HG02852 (cell line): ENCODE measurements at regions not wholly inside any gene's neighbourhood (a gene's known extent, or its start where the extent isn't known, plus 50 kb on each side); places are given as distances from the start of the nearest gene placed in this dataset.
A peak's percentile ranks its signal among the peaks of the same experiment; 100 is the strongest.

Experiments
- ATAC-seq: cut with Tn5 transposase; IDR thresholded peaks from one replicate; pipeline ENCODE4 v1.9.1; 2021; ENCODE audit warnings: mild to moderate bottlenecking, moderate library complexity; ENCODE audit not compliant: unreplicated experiment

DNA sequence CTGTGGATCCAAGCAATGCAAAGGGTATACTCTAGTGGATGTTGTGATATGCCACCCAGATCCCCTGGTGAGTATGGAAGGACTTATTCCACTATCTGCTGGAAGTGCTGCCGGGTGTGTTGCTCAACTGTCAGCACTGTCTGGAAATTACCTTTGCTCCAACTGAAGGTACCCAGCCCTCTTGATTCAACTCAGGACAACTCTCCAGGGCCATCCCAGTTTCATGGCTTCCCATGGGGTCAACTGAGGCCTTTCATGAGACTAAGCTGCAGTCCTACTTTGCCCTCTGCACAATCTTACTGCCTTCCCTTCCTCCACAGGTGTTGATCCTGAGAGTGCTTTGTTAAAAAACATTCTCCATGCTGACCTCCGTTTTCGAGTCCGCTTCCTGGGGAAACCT lies 99.8 kb downstream of the SPRY1 start:
- no peak for ATAC-seq

DNA sequence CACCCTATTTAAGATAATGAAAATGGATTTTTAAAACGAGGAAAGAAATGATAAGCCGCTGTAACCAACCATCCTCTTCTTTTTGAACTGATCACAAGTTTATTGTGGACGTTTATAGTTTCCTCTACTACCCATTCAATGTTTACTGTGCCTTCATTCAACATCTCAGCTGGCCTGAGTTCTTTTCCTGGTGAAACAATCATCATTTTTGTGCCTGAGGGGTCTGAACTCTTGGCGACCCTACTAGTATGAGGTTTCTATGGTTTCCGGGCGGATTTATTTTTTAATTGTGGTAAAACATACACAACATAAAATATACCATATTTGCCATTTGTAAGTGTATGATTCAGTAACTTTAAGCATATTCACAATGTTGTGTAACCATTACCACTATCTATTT lies 100.7 kb downstream of the SPRY1 start:
- ATAC-seq: no peak

DNA sequence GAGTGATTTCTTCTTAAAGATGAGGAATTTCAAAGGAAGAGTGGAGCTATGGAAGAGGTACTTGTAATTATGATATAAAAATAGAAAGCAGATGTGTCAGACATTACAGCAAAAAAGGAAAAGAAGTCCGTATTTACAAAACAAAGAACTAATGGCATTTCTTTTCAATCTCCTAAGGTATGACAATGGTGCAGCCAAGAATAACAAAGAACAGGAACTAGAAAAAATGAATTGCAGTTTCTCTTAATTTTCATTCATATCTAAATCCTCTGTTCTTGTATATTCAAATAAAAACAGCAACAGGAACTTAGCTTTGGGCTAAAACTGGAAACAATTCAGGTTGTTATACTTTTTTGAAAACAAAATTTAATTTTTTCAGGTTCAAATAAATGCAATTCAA lies 105.1 kb downstream of the SPRY1 start:
- ATAC-seq: no peak

DNA sequence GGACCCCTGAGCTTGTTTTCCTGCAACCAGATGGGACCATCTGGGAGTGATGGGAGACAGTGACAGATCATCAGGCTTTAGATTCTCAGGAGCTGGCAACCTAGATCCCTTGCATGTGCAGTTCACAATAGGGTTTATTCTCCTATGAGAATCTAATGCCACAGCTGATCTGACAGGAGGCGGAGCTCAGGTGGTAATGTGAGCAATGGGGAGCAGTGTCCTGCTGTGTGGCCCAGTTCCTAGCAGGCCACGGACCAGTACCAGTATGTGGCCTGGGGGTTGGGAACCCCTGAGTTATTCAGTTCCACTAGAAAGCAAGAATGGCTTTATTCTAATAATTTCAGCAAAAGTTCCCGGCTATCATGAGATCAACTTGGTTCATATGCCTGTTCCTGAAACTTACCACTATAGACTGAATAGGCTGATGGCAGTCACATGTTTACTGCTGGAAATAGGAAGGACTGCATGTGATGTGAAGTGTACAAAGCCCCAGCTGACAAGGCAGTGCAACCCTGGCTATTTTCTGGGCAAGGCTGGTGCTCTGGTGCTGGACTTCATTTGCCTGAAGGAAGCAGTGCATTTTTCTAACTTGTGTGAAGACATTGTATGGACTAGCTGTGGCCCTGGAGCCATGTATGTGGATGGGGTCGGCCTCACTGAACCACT lies 107.2 kb downstream of the SPRY1 start:
- ATAC-seq: no peak

DNA sequence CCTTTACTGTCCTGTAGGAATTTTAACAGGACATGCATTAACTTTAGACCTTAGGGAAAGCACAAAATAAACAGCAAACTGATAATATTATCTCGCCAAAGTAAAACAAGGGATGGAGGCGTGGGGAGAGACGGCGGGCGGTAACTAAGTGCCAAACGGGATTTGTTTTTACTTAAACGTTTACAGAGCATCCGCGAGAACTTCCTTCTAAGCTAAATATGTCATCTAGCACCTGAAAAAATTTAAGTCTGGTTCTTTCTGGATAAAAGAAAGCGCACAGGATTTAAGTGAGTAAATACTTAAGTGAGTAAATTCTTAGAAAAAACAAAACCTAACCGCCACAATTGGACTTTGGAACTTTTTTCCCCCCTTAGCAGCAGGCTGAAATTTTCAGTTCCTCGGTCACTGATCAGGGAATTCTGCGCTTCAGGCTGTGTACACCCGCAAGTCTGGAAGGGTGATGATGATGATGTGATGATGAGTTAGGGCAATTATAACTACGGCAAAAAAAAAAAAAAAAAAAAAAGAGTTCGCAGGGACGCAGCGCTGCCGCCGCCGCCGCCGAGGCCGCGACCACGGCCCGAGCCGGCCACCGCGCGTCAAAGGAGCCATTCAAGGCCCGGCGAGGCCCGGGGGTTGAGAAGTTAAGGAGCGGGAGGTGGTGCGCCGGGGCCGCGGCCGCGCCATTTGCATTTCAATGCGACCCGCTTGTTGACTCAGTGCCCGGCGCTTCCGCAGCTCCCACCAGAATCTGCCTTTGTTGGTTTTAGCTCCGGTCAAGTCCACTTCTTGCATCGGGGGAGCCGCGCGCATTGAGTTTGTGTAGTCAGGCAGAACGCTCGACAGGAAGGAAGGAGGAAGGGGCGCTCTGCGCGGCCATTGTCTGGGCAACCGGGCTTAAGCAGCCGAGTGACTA lies 108.8 kb downstream of the SPRY1 start:
- peak; percentile 70 for ATAC-seq

DNA sequence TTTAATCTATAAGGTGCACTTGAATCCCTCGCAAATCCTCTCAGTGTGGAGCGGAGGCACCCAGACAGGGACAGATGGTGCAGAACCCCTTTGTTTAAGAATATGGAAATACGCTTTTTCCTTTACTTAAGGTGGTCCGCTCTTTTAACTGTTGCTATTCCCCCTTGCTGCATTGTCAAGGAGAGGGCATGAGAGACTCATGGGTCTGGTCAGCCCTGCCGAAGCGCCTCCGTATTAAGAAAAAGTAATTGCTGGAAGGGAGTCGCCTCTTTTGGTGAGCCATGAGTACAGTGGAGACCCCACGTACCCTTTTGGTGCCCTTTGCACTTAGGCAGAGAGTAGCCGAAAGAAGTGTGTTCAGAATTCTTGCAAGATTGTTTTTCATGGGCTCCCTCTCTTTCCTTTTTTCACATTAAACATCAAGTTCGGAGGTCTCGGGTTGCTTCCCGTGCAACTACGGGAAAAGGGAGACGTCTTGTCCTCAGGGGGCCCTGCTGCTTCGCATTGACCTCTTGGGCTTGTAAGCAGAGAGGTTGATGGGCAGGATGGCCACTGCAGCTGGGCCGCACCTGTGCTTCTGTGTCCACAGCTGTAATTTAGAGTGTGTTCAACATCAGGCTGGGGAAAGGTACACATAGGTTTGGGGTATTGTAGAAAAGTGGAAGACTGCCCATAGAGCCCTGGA lies 109.6 kb downstream of the SPRY1 start:
- no peak for ATAC-seq

DNA sequence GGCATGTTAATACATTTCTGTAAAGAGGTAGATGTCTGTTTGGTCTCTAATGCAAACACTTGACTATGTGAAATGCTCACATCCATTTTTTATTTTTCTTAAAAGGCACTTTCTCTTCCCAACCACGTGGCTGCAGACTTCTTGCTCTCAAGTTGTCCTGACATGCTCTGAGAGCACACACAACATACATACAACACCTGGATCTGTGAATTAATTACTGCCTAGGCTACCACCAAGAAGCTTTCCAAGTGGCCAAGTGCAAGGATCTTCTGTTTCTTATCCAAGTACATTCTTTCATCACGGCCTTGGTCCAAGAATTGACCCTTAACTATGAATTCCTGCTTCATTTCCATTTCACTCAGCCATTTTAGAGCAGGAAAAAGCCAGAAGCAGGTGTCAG lies 110.8 kb downstream of the SPRY1 start:
- no peak for ATAC-seq

DNA sequence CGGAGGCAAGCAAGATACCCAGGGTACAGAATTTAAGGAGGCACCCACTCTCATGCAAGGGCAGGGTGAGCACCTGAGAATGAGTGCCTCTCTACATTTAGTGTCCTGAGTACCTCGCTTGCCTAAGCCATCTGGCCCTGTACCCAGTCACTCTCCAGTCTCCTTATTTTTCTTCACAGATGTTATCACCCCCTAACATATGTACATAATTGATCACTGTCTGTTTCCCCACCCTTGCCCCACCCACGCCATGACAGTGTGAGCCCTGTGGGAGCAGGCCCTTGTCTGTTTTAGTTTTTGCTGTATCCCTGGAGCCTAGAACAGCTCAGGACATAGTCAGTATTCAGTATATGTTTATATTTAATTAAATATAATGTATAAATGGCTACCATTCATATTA lies 113.6 kb downstream of the SPRY1 start:
- ATAC-seq: no peak

DNA sequence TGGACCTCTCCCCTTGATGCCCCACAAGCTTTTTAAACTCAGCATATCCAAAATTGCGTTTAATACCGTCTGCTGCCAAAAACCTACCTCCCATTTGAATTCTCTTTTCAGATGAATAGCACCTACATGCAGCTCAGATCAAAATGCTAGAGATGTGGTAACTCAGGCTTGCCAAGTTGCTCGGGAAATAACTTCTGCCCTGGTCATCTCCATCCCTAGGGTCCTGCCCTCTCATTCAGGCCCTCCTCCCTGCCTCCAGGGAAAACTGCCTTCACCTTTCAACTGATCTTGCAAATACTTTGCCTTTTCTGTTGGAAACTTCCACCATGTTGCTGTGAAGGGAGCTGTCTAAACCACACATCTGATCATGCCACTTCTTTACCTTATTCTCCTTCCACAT lies 114.1 kb downstream of the SPRY1 start:
- no peak for ATAC-seq

DNA sequence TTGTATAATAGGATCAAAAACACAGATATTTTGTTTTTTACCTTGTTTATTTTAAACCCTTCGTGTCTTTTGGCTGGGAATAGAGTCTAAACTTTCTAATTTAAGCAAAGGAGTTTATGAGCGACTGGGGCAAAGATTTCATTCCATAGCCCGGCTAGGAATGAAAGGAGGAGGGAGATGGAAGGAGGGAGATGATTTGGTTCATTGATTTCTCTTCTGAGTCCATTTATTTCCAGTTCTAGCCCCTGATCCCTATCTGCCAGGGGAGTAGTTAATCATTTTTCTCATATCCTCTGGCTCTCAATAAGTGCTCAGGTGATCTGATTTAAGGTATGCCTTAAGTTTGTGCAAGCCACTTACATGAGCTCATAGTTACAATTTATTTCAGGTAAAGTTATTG lies 120.0 kb downstream of the SPRY1 start:
- no peak for ATAC-seq

DNA sequence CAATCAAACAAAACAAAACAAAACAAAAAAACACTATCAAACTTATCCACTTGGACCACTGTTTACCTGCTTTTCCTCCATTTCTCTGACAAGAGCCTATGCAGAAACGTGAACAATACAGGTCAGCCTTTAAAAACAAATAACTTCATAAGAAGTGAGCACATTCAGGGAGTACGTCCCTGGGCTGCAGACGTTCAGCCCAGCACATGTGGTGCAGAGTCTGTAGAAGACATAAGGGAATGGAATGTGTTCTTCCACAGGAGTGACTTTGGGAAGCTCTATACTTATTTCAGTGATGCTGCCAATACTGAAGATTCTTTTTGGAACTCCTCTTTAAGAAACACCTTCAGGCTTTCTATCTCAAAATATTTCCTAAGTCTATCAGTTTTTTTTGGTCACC lies 120.6 kb downstream of the SPRY1 start:
- ATAC-seq: no peak

DNA sequence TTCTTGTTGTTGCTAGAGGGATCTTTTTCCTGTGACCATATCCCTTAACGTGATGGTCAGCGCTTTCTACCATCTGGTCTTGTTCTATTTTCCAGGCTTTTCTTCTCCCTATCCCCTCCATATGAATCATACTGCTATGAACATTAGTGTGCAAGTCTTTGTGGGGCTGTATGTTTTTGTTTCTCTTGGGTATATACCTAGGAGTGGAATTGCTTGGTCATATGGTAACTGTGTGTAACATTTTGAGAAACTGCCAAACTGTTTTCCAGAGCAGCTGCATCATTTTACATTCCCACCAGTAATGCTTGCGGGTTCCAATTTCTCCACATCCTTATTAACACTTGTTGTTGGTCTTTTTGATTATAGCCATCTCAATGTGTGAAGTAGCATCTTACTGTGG lies 121.4 kb downstream of the SPRY1 start:
- no peak for ATAC-seq

DNA sequence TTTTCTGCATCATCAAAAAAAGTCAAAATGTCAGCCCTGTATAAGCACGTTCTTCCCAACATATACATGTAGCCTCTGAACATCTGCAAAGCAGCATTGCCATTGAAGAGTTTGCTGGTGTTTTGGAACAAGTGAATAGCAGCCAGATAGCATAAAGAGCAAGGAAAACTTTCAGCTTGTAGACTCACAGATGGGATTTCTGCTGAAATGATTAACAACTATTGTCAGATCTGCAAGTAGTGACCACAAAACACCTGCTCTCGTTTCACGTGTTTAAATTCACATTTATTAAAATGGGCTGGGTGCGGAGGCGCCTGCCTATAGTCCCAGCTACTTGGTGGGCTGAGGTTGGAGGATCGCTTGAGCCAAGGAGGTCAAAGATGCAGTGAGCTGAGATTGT lies 123.7 kb downstream of the SPRY1 start:
- no peak for ATAC-seq

DNA sequence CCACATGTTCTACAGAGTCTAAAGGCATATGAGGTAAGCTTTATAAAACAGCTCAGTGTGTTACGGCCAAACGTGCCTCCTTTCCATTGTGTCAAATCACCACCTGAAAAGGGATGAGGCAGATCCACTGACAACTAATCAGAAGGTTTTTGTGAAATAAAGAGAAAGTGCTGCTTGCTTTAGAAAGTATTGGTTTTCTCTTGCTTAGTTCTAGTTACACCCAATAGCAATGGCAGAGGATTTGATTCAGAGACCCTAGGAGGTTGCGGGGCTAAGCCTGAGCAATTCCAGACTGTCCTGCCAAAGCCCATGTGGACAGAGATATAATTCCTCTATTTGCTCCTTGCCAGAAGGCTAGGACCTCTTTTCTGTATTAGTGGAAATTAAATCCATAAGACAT lies 125.5 kb downstream of the SPRY1 start:
- no peak for ATAC-seq

DNA sequence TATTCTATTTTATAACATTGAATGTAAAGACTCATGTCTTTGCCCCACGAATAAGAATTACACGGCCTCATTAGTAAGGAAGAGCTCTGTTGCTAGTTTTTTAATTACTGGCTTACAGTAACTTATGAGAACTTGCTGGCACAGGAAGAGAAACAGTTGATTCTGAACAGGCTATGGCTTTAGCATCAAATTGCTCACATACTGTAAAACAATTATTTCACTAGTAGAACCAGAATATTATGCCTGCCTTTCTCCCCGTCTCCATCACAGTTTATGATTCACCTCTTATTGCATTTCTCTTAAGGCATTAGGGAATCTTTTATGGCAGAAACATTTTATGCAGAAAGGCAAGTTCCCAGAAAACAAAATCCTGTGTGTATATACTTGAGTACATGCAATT lies 126.1 kb downstream of the SPRY1 start:
- ATAC-seq: no peak

DNA sequence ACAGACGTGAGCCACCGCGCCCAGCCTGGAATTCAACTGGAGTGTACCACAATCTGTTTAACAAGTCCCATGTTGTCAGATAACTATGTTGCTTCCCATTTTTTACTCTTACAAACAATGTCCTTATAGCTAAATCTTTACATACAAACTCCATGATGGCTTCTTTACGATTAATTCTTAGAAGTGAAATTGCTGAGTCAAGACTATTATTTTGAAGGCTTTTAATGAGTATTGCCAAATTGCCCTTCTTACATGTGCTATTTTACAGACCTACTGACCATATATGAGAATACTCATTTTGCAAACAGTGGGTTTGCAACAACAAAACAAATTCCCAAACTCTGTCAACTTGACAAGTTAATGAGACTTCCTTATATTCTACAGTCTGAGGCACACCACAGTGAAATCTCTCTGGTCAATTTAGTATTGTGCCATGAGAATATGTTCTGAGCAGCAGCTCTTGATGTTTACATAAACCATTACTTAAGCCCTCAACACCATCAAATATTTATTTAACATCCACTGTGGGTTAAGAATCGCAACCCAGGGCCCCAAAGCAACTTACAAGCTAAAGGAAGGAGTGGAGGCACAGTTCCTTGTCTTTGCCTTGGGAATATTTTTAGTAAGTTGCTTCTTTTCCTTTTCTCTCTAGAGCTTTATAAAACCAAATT lies 128.5 kb downstream of the SPRY1 start:
- no peak for ATAC-seq

DNA sequence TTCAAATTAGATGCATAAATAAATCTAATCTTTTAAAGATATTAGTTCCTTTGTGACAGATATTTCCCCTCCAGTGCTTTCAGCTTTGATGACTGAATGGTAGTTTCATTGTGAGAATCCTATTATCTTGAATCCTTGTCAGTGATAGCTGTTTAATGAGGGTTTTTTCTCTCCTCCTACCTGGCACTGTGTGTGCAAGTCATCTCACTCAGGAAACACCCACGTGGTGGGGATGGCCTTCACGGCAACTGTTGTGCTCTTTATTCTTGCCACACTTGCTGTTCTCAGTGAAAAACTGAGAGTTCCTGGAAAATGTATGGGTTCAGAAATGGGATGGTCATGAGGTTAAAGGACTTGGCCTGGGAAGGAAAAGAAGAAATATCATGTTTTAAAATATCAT lies 129.9 kb downstream of the SPRY1 start:
- no peak for ATAC-seq

DNA sequence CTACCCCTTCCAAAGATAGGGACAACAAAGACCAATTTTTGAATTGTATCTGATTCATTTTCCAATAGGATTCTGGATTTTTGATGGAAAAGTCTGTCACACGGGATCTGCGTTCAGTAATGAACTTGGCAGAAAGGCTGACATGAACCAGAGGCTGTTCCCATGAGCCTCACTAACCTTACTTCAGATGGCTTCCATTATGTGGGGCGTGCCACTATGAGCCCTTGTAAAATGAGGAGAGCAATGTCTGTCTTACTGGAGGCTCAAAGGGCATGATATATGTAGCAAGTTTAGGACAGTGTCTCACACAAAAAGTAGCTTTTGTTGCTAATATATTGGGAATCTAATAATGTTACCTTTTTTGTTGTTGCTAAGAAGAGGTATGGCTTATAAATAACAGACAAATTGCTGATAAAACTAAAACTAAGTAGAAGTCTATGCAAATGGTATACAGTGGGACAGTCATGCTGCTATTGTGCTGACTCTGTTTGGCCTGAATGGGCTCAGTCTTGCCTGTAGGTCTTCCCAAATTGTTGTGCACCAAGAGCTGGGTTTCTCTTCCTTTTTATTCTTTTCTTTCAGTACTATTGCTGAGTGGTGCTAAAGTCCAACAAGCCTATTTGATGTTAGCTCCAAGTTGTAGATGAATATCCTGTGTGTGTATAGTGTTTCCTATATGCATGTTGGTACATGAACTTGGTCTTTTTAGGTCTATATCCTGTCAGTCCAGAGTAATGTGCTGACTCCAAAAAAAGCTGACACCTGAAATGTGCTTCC lies 132.1 kb downstream of the SPRY1 start:
- no peak for ATAC-seq

DNA sequence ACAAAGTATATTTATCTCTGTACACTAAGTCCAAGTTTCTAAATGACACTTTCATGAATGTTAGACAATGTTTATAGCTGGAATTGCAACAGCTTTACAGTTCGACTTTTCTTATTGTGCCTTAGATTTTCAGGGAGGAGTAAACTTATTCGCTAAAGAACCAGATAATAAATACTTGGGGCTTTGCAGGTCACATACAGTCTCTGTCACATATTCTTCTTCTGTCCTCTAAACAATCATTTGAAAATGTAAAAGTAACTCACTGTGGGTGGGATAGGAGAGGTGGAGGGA lies 132.6 kb downstream of the SPRY1 start:
- no peak for ATAC-seq

DNA sequence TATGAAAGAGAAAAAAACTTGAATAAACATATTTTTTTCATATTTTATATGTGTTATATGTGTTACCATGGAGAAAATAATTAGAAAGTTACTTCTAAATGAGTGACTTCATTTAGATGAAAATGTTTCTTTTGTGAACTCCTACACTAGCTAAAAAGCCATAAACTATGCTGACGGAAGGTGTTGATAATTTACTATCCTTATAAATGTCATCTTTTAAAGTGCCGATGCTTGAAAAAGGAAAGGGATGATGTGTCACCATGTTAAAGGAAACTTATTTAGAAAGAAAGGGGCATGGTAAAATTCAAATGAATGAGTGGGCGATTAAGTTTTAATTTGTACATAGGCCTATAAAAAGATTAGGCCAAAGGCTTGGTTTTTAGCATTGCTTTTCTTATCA lies 133.8 kb downstream of the SPRY1 start:
- ATAC-seq: no peak
